Esophagus squamous epithelium (tissue), 4 donors: ENCODE measurements at regions not wholly inside any gene's neighbourhood (a gene's known extent, or its start where the extent isn't known, plus 50 kb on each side); places are given as distances from the start of the nearest gene placed in this dataset.

ENCODE experiments used
- CTCF ChIP-seq, 6 experiments: fragments of 450-650 bp in 4 of 6; fragments of 200-600 bp in 2 of 6; sonication (generic) in 2 of 6; IDR thresholded peaks; one replicate each; pipeline ENCODE4 v1.5.1; 2016 to 2019; ENCODE audit warnings: antibody characterized with exemption in 6 of 6, mild to moderate bottlenecking in 4 of 6, moderate library complexity in 4 of 6
- POLR2A ChIP-seq, 4 donors: fragments of 450-650 bp; IDR thresholded peaks; one replicate each; pipeline ENCODE4 v1.6.1; 2017; ENCODE audit warnings: antibody characterized with exemption in 4 of 4, mild to moderate bottlenecking in 4 of 4, moderate library complexity in 3 of 4

GRCh38 chr6:150744522-150745260 lies 120.8 kb upstream of the MTHFD1L start:
- TF ChIP-seq CTCF (IDR thresholded peaks at IDR 0.05) (no peak), POLR2A (IDR thresholded peaks at IDR 0.05) (no peak)
